KMS-11 (cell line): ENCODE measurements at regions not wholly inside any gene's neighbourhood (a gene's known extent, or its start where the extent isn't known, plus 50 kb on each side); places are given as distances from the start of the nearest gene placed in this dataset.

ENCODE experiments used
- H2AFZ ChIP-seq: fragments of 200-600 bp; sonication (generic); 2 replicates; pipeline ENCODE4 v1.6.1; 2016; ENCODE audit warnings: antibody characterized with exemption, mixed run types, low read depth
- H3K27ac ChIP-seq: fragments of 200-600 bp; sonication (generic); 2 replicates; pipeline ENCODE4 v1.6.1; 2016; ENCODE audit warnings: mild to moderate bottlenecking, mixed run types
- H3K27me3 ChIP-seq: fragments of 200-600 bp; sonication (generic); 2 replicates; pipeline ENCODE4 v1.6.1; 2017; ENCODE audit warnings: mild to moderate bottlenecking, low read depth, mixed run types, moderate library complexity; ENCODE audit not compliant: insufficient read depth
- H3K36me3 ChIP-seq: fragments of 200-600 bp; sonication (generic); 2 replicates; pipeline ENCODE4 v1.6.1; 2017; ENCODE audit warnings: mild to moderate bottlenecking, mixed run types; ENCODE audit not compliant: insufficient read depth
- H3K4me1 ChIP-seq: fragments of 200-600 bp; sonication (generic); 2 replicates; pipeline ENCODE4 v1.6.1; 2016; ENCODE audit warnings: mild to moderate bottlenecking, low read depth, mixed run types; ENCODE audit not compliant: poor library complexity, severe bottlenecking
- H3K4me2 ChIP-seq: fragments of 200-600 bp; sonication (generic); 2 replicates; pipeline ENCODE4 v1.7.0; 2016; ENCODE audit warnings: mild to moderate bottlenecking, mixed run types
- H3K4me3 ChIP-seq: fragments of 200-600 bp; sonication (generic); IDR thresholded peaks from 2 replicates; pipeline ENCODE4 v1.6.1; 2017; ENCODE audit warnings: low read depth, low read length, mixed read lengths; ENCODE audit not compliant: insufficient read depth
- H3K79me2 ChIP-seq: fragments of 200-600 bp; sonication (generic); 2 replicates; pipeline ENCODE4 v1.6.1; 2016; ENCODE audit warnings: low read depth, mixed run types; ENCODE audit not compliant: insufficient read depth
- H3K9ac ChIP-seq: fragments of 200-600 bp; sonication (generic); 2 replicates; pipeline ENCODE4 v1.6.1; 2016; ENCODE audit warnings: mild to moderate bottlenecking, mixed run types
- H4K20me1 ChIP-seq: fragments of 200-600 bp; sonication (generic); 2 replicates; pipeline ENCODE4 v1.6.1; 2016; ENCODE audit warnings: mild to moderate bottlenecking, mixed run types; ENCODE audit not compliant: insufficient read depth
- CTCF ChIP-seq: fragments of 200-600 bp; sonication (generic); conservative IDR thresholded peaks from 2 replicates; pipeline ENCODE4 v1.6.1; 2017; ENCODE audit warnings: low read depth, mild to moderate bottlenecking, antibody characterized with exemption, low read length, moderate library complexity, mixed read lengths

GRCh38 chr1:234958706-234959657 lies 169.7 kb downstream of the TOMM20 start:
- Histone ChIP-seq H3K36me3 (no peaks in the 10 kb centered on the region), H3K27ac (no peak overlapping the region), H3K4me1 (peaks cover 42% of the 10 kb centered on the region), H3K27me3 (peaks cover 20% of the 10 kb centered on the region; the same call in 1 of the 2 replicates), H3K79me2 (no peaks in the 10 kb centered on the region), H3K4me3 (no peak overlapping the region), H4K20me1 (no peaks in the 10 kb centered on the region), H3K9ac (no peak overlapping the region), H2AFZ (no peak overlapping the region), H3K4me2 (no peak overlapping the region)
- TF ChIP-seq CTCF: no peak

GRCh38 chr1:234958066-234958705 lies 170.5 kb downstream of the TOMM20 start:
- no peak overlapping the region for H2AFZ ChIP-seq
- H3K9ac ChIP-seq: no peak overlapping the region
- peaks cover 35% of the 10 kb centered on the region for H3K4me1 ChIP-seq
- peaks cover 20% of the 10 kb centered on the region; the same call in 1 of the 2 replicates for H3K27me3 ChIP-seq
- no peak overlapping the region for H3K4me3 ChIP-seq
- H3K79me2 ChIP-seq: no peaks in the 10 kb centered on the region
- H3K27ac ChIP-seq: no peak overlapping the region
- no peaks in the 10 kb centered on the region for H3K36me3 ChIP-seq
- TF ChIP-seq CTCF: no peak
- no peaks in the 10 kb centered on the region for H4K20me1 ChIP-seq
- no peak overlapping the region for H3K4me2 ChIP-seq

- Histone ChIP-seq H3K36me3 (no peaks in the 10 kb centered on the region), H3K79me2 (no peaks in the 10 kb centered on the region), H3K27me3 (peaks cover 20% of the 10 kb centered on the region; the same call in 1 of the 2 replicates), H3K4me3 (no peak overlapping the region), H3K4me1 (peaks cover 29% of the 10 kb centered on the region), H4K20me1 (no peaks in the 10 kb centered on the region), H3K9ac (no peak overlapping the region), H3K27ac (no peak overlapping the region), H3K4me2 (no peak overlapping the region), H2AFZ (no peak overlapping the region)
- no peak for TF ChIP-seq CTCF
Observed at GRCh38 chr1:234957330-234958065, 171.1 kb downstream of the TOMM20 start.

GRCh38 chr1:234956821-234957329 lies 171.8 kb downstream of the TOMM20 start:
- H3K4me2 ChIP-seq: no peak overlapping the region
- H4K20me1 ChIP-seq: no peaks in the 10 kb centered on the region
- no peak overlapping the region for H2AFZ ChIP-seq
- no peaks in the 10 kb centered on the region for H3K79me2 ChIP-seq
- H3K27me3 ChIP-seq: peaks cover 15% of the 10 kb centered on the region; the same call in 1 of the 2 replicates
- TF ChIP-seq CTCF: no peak
- no peak overlapping the region for H3K9ac ChIP-seq
- H3K4me3 ChIP-seq: no peak overlapping the region
- peaks cover 23% of the 10 kb centered on the region for H3K4me1 ChIP-seq
- no peaks in the 10 kb centered on the region for H3K36me3 ChIP-seq
- H3K27ac ChIP-seq: no peak overlapping the region
